Fibroblast of skin of back (primary cell): ENCODE measurements at regions not wholly inside any gene's neighbourhood (a gene's known extent, or its start where the extent isn't known, plus 50 kb on each side); places are given as distances from the start of the nearest gene placed in this dataset.

ENCODE experiments used
- DNase-seq: peaks from one replicate; pipeline ENCODE4 v3.0.0-alpha.2; 2013

DNA sequence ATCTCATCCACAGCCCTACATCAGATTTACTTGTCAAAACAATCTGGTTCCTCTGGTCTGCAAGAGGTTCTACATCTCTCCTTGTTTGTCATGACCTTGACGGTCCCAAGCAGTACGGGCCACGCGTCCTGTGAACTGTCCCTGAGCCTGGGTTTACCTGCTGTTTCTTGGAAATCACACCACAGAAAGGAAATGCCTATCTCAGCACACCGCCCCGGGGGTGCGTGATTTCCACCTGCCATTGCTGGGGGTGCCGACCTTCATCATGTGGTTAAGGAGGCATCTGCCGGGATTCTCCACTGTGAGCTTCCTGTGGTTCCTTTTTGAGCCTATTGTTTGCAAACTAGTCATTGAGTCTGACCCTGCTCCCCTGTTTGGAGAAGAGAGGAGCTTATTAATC, 1363.4 kb downstream of the BRD1 start:
- no peak for DNase-seq

DNA sequence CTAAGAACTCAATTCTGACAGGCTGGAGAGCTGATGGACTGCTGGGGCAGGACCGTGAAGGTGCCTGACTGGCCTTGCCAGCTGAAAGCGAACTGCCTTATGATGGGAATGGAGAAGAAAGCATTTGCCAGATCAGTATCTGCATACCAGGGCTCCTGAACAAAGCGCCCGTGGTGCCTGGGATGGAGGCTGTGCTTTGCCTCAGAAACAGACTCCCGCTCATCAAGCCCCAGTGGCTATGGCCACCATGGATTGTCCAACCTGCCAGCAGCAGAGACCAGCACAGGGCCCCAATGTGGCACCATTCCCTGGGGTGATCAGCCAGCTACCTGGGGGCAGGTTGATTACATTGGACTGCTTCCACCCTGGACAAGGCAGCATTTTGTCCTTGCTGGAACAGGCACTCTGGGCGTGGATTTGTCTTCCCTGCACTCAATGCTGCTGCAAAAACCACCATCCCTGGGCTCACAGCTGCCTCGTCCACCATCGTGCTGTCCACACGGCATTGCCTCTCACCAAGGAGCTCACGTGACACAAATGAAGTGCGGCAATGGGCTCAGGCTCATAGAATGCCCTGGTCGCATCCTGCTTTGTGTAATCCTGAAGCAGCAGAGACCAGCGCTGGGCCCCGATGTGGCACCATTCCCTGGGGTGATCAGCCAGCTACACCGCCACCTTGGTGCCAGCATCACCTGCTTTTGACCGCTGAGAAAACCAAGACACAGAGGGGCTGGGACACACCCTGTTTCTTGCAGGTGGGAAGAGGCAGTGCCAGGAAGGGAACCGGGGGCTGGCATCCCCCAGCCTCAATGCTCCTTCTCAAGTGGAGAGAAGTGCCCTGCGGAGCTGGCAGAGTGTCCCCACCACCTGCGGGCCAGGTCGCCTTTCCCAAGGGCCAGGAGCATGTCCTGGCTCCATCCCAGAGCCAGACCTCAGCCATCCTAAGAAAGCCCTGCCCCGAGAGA, 1367.5 kb downstream of the BRD1 start:
- DNase-seq: no peak

DNA sequence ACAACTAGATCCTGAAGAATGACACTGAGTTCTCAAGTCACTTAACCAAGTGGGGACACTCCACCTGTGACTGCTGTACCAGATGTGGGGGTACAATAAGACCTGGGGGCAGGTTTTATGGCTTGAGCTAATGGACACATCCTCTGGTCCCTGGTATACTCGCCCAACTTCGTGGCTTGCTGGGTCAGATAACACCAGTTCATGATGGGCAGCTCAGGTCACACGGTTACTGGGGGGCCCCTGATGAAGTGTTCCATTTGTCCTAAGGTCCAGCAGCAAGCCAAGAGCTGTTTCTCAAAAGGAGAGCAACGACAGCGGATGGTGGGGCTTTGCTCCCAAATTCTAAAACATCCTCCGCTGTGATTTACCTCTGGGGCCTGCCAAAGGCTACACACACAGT, 1368.4 kb downstream of the BRD1 start:
- DNase-seq: no peak

DNA sequence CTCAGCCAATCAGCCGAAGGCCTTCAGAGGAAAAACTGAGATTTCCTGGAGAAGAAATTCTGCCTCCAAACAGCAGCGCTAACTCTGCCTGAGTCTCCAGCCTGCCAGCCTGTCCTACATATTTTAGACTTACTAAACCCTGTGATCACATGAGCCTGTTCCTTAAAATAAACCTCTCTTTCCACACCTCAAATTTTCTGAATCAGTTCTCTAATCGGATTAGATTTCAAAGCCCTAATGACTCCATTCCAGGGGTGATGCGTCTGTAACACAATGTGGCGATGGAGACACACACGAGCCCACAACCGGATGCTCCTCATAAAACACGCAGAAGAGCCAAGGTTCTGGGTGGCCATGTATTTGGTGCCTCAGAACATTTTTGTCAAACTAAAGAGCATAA, 1371.2 kb downstream of the BRD1 start:
- no peak for DNase-seq

DNA sequence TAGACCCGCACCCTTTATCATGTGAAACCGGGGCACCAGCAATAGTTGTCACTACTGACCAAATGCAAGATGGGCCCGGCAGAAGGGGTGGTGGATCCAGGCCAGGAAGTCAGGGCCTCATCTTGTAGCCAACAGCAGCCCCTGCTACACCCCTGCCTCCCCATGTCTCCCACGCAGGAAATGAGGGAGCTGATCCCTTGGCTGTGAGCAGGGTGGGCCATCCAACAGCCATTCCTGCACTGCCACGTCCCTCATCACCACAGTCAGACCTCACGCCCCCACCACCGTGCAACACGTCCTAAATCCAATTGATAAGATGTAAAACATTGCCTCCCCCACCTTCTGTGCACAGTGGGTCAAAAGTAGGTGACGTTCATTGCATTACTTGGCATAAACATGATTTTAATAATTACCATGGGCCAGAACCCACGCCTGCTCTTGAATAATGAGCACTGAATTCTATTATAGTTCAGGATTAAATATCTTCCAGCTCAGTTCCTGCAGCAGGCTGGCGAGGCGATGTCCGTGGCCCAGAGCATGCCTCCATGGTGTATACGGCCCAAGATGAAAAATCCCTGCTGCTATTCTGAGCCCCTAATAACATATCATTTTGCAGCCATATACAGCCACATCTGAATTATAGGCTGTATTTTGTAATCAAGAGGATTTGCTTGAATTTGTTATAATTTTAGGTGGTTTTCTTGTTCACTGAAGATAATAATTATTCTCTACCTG, 1373.8 kb downstream of the BRD1 start:
- no peak for DNase-seq

DNA sequence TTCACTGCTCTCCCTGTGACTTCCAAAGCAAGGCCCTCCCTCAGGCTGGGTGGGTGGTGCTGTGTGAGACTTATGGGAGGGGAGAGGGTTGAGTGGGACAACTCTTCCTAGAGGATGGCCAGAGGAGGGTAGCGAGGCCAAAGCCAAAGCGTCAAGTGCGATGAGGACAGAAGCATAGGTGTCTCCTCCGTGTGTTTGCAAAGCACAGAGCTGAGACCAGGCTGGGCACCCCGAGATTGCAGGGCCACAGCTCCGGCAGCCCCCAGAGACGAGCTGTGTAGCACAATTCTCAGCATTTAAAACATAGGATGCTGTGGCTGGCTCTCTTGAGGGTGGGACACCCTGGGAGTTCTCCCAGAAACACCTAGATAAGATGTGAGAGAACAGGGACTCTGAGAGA, 1374.5 kb downstream of the BRD1 start:
- no peak for DNase-seq

DNA sequence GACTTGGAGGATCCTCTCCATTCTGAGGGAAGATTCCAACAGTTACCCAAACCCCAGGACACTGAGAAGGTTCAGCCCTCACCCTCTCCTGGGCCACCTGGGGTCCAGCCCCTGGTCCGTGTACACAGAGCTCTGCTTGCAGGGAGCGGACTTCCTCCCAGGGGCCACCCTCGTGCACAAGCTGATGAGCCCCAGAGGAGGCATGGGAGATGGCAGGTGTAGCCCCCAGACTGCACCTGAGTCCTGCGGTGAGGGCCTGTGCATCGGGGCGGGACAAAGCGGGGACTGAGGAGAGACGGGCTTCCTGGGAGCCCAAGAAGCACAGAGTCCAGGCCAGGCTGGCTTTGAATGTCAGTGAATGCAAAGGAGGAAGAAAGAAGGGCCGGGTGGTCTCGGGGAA, 1374.9 kb downstream of the BRD1 start:
- no peak for DNase-seq

DNA sequence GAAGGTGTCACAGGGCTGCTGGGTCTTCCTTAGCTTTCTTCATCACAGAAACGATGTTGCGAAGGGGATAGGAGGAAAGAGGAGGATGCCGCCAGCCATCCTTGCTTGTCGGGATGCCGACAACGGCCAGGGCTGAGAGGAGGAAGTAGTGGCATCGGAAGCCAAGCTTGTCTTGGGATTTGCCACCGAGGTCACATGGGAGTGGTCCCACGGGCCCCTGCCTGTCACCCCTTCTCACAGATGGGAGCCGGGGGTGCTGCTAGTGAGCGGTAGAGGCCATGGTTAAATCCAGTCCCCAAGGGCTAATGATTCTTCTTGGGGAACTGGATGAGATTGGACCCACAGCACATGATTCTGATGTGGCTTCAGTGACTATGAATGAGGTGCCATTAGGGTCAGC, 1375.8 kb downstream of the BRD1 start:
- no peak for DNase-seq

DNA sequence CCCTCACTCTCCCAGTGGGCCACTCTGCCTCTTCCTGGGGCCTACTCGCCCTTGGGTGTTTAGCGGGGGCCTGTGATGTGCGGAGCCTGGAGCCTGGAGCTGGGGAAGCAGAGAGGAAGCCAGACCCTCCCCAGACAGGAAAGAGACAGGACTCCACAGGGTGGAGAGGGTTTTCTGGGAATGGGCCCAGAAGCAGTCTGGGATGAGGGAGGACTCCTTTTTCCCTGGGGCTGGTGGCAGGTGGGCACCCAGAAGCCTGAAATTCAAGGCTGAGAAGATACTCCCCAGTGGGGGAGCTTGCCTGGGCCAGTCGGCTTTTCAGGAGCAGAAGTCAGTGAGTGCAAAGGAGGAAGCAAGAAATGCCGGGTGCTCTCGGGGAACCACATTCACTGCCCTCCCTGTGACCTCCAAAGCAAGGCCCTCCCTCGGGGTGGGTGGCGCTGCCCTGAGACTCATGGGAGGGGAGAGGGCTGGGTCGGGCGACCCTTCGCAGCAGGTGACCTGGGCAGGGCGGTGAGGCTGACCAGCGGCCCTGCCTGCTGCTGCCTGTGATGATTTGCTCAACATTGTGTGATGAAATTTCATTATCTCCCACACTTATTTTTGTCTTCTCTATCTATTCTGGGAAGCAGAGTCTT, 1377.4 kb downstream of the BRD1 start:
- no peak for DNase-seq

DNA sequence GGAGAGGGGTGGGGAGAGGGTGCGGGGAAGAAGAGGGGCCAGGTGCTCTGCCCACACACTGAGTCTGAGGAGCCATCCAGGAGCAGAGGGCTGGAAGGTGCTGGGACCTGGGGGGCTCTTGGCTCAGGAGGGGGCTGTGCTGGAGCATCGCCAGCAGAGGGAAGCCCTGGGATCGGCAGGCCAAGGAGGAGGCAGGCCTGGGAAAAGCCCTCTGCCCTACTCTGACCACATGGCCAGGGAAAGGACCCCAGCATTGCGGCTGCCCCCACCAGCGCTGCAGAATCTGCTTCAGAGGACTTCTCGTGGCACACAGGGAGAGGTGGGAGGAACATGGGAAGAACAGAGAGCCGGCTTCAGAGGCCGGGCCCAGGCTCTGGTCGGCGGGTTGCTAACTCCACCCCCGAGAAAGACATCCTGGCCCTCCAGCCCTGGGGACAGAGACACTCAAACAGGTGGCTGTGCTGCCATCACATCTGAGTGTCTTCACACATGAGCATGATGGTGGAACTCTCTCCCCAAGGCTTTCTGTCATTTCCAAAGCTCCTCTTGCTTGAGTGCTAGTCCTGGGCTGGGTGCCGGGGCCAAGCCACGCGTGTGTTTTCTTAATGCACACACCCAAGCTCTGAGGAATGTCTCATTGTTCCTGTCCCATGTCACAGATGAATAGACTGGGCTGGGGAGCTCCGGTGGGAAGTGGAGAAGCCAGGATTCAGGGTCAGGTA, 1378.0 kb downstream of the BRD1 start:
- DNase-seq: peak; percentile 84

DNA sequence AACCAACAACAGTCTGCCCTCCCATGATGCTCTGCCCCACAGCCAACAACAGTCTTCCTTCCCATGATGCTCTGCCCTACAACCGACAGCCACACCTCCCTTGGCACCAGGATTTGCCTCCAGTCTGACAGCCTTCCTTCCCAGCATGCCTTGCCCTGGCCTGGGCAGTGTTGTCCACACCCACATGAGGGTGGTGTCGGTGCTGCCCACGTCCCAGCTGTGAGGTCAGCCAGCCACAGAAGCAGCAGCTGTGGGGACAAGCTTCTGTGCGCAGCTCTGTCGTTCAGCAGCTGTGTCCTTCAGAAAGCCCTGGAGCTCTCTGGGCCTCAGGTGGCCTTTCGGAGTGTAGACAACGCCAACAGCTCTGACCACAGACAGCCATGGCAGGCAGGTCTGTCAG, 1378.9 kb downstream of the BRD1 start:
- DNase-seq: no peak

DNA sequence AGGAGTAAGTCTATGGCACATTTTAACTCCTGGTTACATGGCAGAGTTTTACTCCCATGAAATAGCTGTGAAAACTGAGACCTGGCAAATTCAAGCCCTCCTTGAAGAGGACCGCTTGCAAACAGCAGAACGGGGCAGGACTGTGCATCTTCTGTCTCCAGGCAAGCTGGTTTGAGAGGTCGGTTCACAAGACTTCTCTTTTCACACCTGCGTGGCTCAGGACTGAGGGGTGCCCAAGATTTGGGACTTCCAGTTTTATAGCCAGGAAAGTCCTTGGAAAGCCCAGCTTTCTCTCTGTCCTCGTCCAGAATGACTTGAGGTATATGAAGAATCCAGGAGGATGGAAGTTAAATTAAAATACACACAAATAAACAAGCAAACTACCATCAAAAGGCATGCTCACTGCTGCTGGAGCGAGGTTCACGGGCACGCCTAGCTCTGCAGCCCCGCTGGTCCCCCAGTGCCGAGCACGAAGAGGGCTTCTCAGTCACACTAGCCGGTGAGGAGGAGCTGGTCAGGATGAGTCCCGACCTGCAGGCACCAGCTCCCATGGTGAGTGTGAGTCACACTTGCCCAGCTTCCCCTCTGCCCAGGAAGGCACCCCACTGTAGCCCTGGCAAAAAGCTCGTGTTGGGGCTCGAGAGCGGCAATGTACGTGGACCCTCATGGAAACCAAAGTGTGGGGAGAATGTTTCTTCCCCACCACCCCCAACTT, 1382.4 kb downstream of the BRD1 start:
- peak; percentile 80 for DNase-seq

DNA sequence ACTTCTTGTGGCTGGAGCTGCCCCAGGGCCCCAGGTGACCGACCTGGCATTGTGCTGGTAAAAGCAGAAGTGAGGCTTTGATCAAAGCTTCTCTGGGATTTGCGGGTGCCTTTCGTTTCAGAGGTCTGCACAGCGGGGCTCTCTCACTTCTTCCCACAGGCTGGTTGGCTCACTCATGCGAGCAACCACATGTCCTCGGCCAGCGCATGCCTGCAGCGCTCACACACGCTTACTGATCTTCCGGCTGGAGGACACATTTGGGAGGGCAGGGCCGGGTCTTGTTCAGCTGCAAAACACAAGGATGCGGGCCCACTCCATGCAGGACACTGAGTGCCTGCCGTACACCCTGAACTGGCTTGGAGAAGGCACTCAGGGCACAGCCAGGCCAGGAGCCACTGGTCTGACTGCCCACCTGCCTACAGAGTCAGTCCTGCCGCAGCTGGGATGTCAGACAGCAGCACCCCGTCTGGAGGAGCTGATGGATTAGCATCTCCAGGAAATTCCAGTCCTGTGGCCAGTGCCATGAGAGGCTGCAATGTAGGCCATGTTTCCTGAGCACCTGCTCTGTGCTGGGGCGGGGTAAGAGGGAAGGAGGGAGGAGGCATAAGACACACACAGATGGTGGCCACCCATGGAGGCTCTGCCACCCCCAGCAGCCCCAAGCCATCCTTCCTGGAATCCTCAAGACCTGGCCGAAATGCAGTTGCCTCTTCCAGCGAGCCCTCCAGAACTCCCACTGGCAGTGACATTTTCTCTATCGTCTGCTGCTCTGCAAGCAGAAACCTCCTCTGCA, 1383.2 kb downstream of the BRD1 start:
- DNase-seq: peak; percentile 58

DNA sequence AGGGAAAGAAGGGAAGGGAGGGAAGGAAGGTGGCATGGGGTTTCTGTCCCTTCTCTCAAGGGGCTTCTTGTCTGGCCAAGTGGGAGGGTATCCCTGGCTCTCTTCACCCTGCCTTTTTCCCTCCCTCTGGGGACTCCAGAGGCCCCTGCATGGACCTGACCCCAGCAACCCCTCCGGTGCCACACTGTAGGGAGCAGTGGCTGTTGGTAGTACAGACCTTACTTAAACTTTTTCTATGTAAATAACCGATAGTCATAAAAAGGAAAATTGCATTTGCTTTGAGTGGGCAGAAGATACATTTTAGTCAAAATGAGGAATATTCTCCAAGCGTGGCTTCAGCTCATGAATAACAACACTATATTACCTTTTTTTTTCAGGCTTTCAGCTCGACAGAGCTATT, 1384.0 kb downstream of the BRD1 start:
- no peak for DNase-seq

DNA sequence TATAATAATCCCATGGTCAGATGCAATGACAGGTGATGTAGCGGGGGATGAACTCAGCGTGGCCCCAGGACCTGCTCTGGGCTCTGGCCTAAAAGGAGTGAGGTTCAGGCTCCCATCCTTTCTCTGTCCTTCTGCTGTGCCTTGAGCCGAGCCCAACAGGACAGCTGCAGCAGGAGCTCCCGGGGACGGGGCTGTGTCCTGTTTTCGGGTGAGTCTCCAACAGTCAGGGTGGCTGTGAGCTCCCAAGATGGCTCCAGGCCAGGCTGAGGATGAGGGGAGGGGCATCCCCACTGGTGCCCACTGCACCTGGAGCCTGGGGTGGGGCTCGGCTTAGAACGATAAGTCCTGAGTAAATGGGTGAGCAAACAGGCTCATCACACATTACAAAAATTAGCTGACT, 1385.0 kb downstream of the BRD1 start:
- no peak for DNase-seq

DNA sequence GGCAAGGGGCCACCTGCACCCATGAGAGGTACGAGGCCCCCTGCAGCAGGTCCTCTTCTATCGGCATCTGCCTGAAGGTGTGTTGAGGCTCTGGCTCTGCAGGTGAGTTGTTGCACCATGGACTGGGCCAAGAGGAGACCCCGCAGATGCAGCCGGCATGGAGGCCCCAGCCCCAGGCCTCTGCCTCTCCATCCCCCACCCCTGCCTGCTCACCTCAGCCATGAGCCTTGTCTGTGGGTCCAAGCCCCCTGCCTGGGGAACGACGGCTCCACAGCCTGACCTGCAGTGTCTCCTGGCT, 1386.2 kb downstream of the BRD1 start:
- no peak for DNase-seq

DNA sequence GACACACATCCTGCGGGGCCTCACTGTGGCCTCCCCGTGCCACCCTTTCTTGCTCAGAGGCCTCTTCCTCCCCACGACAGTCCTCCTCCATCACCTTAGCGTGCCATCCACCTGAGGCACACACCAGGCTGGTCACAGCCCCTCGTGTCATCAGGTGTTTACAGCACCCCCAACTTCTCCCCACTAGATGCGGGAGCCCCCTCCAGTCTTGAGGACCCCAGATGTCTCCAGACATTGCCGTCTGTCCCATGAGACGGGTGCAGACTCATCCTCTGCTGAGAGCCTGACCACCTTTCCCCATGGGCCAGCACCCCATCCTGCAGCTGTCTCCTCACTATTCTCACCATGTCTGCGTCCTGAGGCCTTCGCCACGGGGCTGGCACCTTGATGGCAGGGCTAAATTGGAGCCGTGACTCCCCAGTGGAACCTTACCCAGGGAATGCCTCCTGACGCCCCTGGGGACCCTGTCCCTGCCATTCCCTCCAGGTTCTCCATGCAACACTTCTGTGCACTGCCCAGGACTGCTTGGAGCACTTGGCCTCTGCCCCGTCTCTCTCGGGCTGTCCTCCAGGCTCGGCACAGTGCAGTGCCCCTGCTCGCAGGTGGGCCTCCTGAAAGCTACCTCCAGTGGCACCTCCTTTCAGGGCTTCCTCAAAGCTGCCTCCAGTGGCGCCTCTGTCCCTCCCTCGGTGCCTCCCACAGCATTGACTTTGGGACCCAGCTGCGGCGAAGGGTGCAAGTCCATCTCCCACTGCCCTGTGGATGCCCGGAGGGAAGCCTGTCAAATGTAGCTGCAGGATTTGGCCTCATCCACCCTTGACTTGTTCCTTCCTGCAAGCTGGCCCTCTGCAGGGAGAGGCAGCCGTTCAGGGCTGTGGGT, 1386.8 kb downstream of the BRD1 start:
- DNase-seq: no peak

DNA sequence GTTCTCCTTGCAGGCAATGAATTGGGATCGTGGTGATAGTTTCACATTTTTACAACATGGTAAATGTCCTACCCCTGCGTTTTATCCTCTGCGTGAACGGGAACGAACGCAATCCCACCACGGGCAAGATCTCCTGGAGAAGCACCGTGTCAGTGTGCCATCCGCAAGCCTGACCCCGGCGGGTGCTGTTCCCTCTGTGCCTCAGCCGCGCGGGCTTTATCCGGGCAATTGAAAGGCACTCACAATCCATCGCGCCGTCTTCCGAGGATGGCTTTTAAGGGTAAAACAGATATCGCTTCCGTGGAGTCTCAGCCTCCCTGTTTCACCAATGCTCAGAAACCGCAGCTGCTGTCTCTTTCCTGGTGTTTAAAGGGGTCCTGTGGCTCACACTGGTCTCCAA, 1387.5 kb downstream of the BRD1 start:
- no peak for DNase-seq

DNA sequence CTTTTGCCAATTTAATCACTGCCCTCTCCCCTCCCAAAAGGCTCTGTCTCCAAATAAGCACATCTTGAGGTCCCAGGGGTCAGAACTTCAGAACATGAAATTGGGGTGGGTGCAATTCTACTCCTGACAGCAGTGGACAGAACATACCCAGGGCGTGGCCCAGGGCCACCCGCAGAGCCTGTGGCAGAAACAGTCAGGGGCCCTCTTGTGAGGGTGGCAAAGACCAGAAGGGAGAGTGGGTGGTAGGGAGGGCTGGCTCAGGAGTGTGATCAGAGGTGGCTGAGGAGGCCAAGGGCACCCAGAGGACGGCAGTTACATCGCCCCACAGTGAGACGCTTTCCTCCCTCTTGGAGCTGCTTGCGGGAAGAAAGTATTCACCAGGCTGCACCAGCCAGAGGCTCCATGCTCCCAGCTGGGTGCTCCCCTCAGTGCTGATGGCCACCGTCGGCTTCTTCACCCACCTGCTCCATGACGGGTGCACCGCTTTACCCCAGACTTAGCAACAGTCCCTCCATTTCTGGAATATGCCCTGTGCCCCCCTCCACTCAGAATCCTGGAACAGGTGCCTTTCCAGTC, 1388.0 kb downstream of the BRD1 start:
- no peak for DNase-seq
